ENCODE measurements at regions not wholly inside any gene's neighbourhood (a gene's known extent, or its start where the extent isn't known, plus 50 kb on each side); places are given as distances from the start of the nearest gene placed in this dataset.
A peak's percentile ranks its signal among the peaks of the same experiment; 100 is the strongest.

DNA sequence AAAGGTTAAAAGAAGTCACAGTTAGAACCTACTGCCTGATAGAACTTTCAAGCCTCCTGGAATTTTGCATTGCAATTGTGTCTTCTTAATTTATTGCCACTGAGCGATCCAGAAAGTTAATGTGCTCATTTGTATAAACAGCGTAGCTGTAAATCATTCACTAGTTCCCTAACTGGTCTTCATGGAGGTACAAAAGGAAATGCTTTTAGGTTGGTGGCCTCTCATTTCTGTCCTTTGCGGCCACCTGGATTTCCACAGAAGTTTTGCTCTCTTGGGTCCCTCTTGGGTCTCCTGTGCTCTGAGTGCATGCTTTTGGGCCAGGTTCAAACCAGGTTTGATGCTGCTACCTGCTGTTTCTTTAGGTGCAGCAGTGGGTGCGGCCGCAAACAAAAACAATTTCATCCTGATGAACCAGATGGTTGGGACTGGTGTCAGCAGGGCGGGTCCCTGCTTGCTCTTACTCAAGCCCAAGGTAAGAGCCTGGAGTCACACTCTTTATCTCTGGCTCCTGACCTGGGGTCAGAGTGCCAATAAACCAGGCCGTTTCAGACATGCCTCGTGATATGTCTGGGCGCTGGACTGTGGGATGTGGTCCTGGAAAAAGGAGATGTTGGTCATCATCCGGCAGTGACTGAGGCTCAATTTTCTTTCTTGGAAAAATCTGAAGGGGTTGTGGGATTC is 270.1 kb downstream of the PTTG2 start:
- no peak overlapping the region for H3K4me3 ChIP-seq
- peak; percentile 92 for ATAC-seq
- POLR2A ChIA-PET, result interaction anchor here (0.8 to 2.2 kb wide), 2 partner anchors 13 to 444 kb away, joined by 3 to 11 read pairs; no protein-coding TSS in a partner anchor
- TF ChIP-seq, protein P1, sequence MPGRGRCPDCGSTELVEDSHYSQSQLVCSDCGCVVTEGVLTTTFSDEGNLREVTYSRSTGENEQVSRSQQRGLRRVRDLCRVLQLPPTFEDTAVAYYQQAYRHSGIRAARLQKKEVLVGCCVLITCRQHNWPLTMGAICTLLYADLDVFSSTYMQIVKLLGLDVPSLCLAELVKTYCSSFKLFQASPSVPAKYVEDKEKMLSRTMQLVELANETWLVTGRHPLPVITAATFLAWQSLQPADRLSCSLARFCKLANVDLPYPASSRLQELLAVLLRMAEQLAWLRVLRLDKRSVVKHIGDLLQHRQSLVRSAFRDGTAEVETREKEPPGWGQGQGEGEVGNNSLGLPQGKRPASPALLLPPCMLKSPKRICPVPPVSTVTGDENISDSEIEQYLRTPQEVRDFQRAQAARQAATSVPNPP (IDR thresholded peaks at IDR 0.05; ENCODE audit: borderline replicate concordance, insufficient read depth, insufficient read length), result no peak
- TF ChIP-seq, protein P2, sequence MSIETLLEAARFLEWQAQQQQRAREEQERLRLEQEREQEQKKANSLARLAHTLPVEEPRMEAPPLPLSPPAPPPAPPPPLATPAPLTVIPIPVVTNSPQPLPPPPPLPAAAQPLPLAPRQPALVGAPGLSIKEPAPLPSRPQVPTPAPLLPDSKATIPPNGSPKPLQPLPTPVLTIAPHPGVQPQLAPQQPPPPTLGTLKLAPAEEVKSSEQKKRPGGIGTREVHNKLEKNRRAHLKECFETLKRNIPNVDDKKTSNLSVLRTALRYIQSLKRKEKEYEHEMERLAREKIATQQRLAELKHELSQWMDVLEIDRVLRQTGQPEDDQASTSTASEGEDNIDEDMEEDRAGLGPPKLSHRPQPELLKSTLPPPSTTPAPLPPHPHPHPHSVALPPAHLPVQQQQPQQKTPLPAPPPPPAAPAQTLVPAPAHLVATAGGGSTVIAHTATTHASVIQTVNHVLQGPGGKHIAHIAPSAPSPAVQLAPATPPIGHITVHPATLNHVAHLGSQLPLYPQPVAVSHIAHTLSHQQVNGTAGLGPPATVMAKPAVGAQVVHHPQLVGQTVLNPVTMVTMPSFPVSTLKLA (conservative IDR thresholded peaks at IDR 0.05), result no peak
- peak; percentile 50; the same call in 1 of the 2 replicates for TF ChIP-seq L3MBTL2 (IDR thresholded peaks at IDR 0.05)
- peak; percentile 44; the same call in 1 of the 2 replicates for TF ChIP-seq FOSL1 (tag; conservative IDR thresholded peaks at IDR 0.05)
- no peak for TF ChIP-seq RBM34 (IDR thresholded peaks at IDR 0.05; ENCODE audit: borderline replicate concordance, insufficient read depth, low read length)
- 0 out of 2 replicates have a peak, but pooled peaks have one; percentile 31 for TF ChIP-seq SMARCC2 (IDR thresholded peaks at IDR 0.05; ENCODE audit: low read depth)
- TF ChIP-seq LCOR (CRISPR knock-in tag; IDR thresholded peaks at IDR 0.05), result no peak
- TF ChIP-seq CBFA2T2 (conservative IDR thresholded peaks at IDR 0.05), result peak; percentile 59
- no peak for TF ChIP-seq KLF6 (CRISPR knock-in tag; IDR thresholded peaks at IDR 0.05; ENCODE audit: borderline replicate concordance)
- no peak for TF ChIP-seq ZNF232 (CRISPR knock-in tag; IDR thresholded peaks at IDR 0.05)
- no peak for TF ChIP-seq JUNB (CRISPR knock-in tag; conservative IDR thresholded peaks at IDR 0.05)
- peak; percentile 93 for TF ChIP-seq SMAD4 (CRISPR knock-in tag; conservative IDR thresholded peaks at IDR 0.05)
- TF ChIP-seq NR2C2 (CRISPR knock-in tag; IDR thresholded peaks at IDR 0.05), result no peak
- TF ChIP-seq NR2C2 (tag; IDR thresholded peaks at IDR 0.05), result peak; percentile 77
- peak; percentile 46; the same call in 1 of the 2 replicates for TF ChIP-seq SOX6 (IDR thresholded peaks at IDR 0.05)
- TF ChIP-seq TCF3 (CRISPR knock-in tag; IDR thresholded peaks at IDR 0.05), result peak; percentile 63
- peak; percentile 48; the same call in 1 of the 2 replicates for TF ChIP-seq JUND (IDR thresholded peaks at IDR 0.05; ENCODE audit: borderline replicate concordance, low read depth, low read length)
- TF ChIP-seq JUND (tag; IDR thresholded peaks at IDR 0.05; ENCODE audit: borderline replicate concordance, low read depth, low read length), result no peak; the same call in 2 of the 3 replicates
- TF ChIP-seq CBX1 (IDR thresholded peaks at IDR 0.05; ENCODE audit: low read depth), result no peak
- TF ChIP-seq RCOR1 (IDR thresholded peaks at IDR 0.05; ENCODE audit: borderline replicate concordance in 1 of 2, low read depth in 2 of 2, low read length in 2 of 2), result peak in 1 of 2 experiments; percentile 85; a peak in 2 of 4 replicates
- TF ChIP-seq ZNF316 (IDR thresholded peaks at IDR 0.05), result no peak
- no peak for TF ChIP-seq ADNP (tag; IDR thresholded peaks at IDR 0.05)

More for the DNA sequence above, 270.1 kb downstream of the PTTG2 start:
- no TSS peak for BruUV-seq (replicated peaks)
- Histone ChIP-seq H3K27ac (ENCODE audit: extremely low read depth, low read depth, low read length) (peak overlapping the region; percentile 49; the same call in 1 of the 3 replicates), H4K20me1 (replicated peaks; ENCODE audit: control insufficient read depth, insufficient read depth, low read length) (no peaks in the 10 kb centered on the region), H3K79me2 (ENCODE audit: control insufficient read depth, insufficient read depth, low read length) (no peaks in the 10 kb centered on the region), H3K4me1 (replicated peaks in 1 of 2; ENCODE audit: control insufficient read depth in 2 of 2, insufficient read depth in 2 of 2, low read length in 2 of 2) (peaks cover 15 to 20% of the 10 kb centered on the region in 2 experiments), H2AFZ (ENCODE audit: low read depth, low read length) (peak overlapping the region; percentile 60), H3K36me3 (ENCODE audit: control insufficient read depth, insufficient read depth, low read length) (no peaks in the 10 kb centered on the region), H3K27me3 (ENCODE audit: control insufficient read depth in 2 of 2, insufficient read depth in 2 of 2, low read length in 2 of 2) (no peaks in the 10 kb centered on the region), H3K9me1 (ENCODE audit: control insufficient read depth, insufficient read depth, low read length) (no peaks in the 10 kb centered on the region), H3K9me3 (replicated peaks; ENCODE audit: control insufficient read depth, insufficient read depth, low read depth, low read length) (no peaks in the 10 kb centered on the region), H3K9ac (ENCODE audit: insufficient read depth in 1 of 2, low read depth in 2 of 2, low read length in 2 of 2) (no peak overlapping the region; a peak in 1 of 4 replicates), H3K4me2 (ENCODE audit: insufficient read depth, low read length) (peak overlapping the region; percentile 34)
- FAIRE-seq, result peak; percentile 74
- 17% methylated on average over 10 of the region's 10 CpGs for WGBS (ENCODE audit: insufficient coverage, low coverage, missing lambda C conversion rate)
- CTCF ChIA-PET (ENCODE audit: low intra/inter-chr PET ratio), result no interaction called here
- intact Hi-C loops (cut with micrococcal nuclease) (no loop called here), in situ Hi-C loops (cut with MboI) (no loop called here)
- DNase-seq (ENCODE audit: extremely low read depth in 1 of 4, low spot score in 3 of 4), result peak; percentile 32 to 82 (median 54)

Data from K562 (cell line).